IPS-15b (cell line): ENCODE measurements at regions not wholly inside any gene's neighbourhood (a gene's known extent, or its start where the extent isn't known, plus 50 kb on each side); places are given as distances from the start of the nearest gene placed in this dataset.

ENCODE experiments used
- H3K27me3 ChIP-seq: one replicate; pipeline ENCODE4 v1.6.1; 2013; ENCODE audit warnings: low read length; ENCODE audit not compliant: control insufficient read depth, insufficient read depth
- H3K36me3 ChIP-seq: one replicate; pipeline ENCODE4 v1.6.1; 2013; ENCODE audit warnings: low read length; ENCODE audit not compliant: control insufficient read depth, insufficient read depth
- H3K4me1 ChIP-seq: one replicate; pipeline ENCODE4 v1.6.1; 2013; ENCODE audit warnings: mild to moderate bottlenecking, low read length; ENCODE audit not compliant: control insufficient read depth, insufficient read depth
- H3K4me3 ChIP-seq: one replicate; pipeline ENCODE4 v1.5.1; 2013; ENCODE audit warnings: low read depth, low read length
- H3K9ac ChIP-seq: one replicate; pipeline ENCODE4 v1.6.1; 2013; ENCODE audit warnings: low read depth, mild to moderate bottlenecking, low read length
- H3K9me3 ChIP-seq: one replicate; pipeline ENCODE4 v1.6.1; 2013; ENCODE audit warnings: mild to moderate bottlenecking, low read length; ENCODE audit not compliant: control insufficient read depth, insufficient read depth

DNA sequence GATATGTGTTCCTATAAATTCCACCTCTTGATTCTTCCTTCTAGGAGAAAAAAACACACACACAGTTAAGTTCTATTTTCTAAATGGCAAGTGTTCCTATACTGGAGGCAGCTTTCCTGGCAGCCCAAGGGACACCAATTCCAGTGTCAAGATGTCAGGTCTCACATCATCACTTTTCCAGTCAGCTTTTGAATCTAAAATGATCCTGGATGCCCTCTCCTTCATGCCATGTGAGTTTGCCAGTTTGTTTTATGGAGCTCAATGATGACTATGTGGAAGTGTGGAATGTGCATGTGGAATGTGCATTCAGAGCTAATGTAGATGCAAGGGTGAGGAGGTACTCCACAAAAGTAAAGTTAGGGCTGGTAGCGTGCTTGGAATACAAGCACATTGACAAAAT, 269.3 kb upstream of the NMUR2 start:
- no peaks in the 10 kb centered on the region for H3K36me3 ChIP-seq
- no peaks in the 10 kb centered on the region for H3K9me3 ChIP-seq
- H3K27me3 ChIP-seq = no peaks in the 10 kb centered on the region
- H3K4me3 ChIP-seq = no peak overlapping the region
- H3K9ac ChIP-seq = no peak overlapping the region
- no peaks in the 10 kb centered on the region for H3K4me1 ChIP-seq

DNA sequence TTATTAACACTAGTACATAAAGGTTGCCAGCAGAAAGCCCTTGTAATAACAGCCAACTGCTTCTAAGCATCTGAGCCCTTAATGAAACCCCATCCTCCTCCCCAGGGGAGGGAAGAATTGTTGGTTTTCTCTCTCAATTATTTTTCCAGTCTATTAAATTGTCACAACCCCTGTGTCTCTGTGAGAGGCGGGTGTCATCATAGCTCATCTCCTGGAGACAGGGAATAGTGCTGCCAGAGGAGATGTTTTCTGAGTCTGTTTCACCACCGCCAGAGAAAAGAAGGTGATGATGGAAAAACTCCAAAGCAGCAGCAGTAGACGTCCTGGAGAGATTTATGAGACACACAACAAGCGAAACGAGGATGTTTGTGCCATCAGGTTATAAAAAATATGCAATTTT, 271.1 kb upstream of the NMUR2 start:
- no peaks in the 10 kb centered on the region for H3K27me3 ChIP-seq
- no peaks in the 10 kb centered on the region for H3K36me3 ChIP-seq
- H3K4me3 ChIP-seq = no peak overlapping the region
- no peaks in the 10 kb centered on the region for H3K9me3 ChIP-seq
- no peak overlapping the region for H3K9ac ChIP-seq
- no peaks in the 10 kb centered on the region for H3K4me1 ChIP-seq

DNA sequence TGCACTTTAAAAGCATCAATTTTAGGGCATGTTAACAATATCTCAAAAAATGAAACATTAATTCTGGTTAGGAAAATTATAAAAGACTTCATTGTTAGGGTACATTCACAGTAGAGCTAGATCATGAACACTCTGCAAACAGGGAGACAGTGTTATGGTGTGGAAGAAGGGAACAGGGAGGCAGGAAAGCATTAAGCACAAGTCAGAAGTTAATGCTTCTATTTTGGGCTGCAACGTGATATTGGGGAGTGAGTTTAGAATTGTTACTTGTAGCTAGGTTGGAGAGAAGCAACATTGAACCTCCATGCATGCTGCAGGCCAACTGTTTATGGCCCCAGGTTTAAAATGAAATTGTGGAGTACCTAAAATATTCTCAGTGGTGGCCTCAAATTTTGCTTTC, 278.1 kb upstream of the NMUR2 start:
- no peak overlapping the region for H3K9ac ChIP-seq
- H3K4me1 ChIP-seq = no peaks in the 10 kb centered on the region
- H3K27me3 ChIP-seq = no peaks in the 10 kb centered on the region
- H3K4me3 ChIP-seq = no peak overlapping the region
- H3K36me3 ChIP-seq = no peaks in the 10 kb centered on the region
- no peaks in the 10 kb centered on the region for H3K9me3 ChIP-seq

DNA sequence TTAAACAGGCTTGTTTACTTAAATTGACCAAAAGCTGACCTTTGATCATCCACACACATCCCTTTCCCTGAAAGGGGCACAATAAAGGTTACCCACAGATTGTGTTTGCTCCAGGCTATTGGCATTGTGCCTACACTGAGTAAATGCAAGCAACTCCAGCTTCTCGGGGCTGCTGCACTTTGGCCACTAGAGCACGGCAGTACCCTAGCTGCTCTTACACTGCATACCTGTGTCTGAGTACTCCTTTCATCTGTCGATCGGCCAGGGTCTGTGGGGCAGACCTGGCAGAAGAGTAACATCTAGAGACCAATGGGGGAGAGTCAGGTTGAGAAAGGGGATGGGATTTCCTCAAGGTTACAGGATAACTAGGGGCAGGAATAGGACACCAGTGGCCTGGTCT, 281.9 kb upstream of the NMUR2 start:
- Histone ChIP-seq H3K4me3 (no peak overlapping the region), H3K27me3 (no peaks in the 10 kb centered on the region), H3K9me3 (no peaks in the 10 kb centered on the region), H3K9ac (no peak overlapping the region), H3K4me1 (no peaks in the 10 kb centered on the region), H3K36me3 (no peaks in the 10 kb centered on the region)

DNA sequence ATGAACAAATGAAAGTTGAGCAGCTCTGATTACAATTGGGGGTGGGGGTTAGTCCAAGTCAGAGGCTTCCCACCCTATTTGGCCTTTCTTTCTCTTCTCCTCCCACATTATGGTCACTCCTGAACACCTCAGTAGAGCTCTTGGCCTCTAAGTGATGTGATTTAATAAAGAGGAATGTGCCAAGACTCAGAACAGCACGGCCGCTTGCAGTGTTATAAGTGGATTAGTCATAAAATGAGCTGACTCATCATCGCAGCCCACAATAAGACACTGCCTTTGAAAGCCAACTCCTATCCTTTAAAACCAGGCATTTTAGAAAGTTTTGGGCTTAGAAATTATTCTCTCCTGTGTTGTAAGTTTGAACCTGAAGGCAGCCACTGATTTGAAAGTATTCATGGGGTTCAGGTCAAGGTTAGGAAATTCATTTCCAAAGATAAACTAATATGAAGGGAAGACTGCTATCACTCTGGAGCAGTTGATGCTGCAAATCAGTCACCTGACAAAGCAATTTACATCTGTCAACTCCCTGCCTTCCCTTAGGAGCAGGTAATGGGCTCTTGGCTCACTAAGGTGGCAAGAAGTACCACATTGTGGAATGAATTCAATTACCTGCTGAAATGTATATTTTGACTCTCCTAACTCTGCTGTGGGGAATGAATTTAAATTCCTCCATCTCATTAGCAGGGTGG, 283.6 kb upstream of the NMUR2 start:
- H3K4me3 ChIP-seq = no peak overlapping the region
- H3K9ac ChIP-seq = no peak overlapping the region
- no peaks in the 10 kb centered on the region for H3K4me1 ChIP-seq
- no peaks in the 10 kb centered on the region for H3K9me3 ChIP-seq
- H3K36me3 ChIP-seq = no peaks in the 10 kb centered on the region
- H3K27me3 ChIP-seq = no peaks in the 10 kb centered on the region

DNA sequence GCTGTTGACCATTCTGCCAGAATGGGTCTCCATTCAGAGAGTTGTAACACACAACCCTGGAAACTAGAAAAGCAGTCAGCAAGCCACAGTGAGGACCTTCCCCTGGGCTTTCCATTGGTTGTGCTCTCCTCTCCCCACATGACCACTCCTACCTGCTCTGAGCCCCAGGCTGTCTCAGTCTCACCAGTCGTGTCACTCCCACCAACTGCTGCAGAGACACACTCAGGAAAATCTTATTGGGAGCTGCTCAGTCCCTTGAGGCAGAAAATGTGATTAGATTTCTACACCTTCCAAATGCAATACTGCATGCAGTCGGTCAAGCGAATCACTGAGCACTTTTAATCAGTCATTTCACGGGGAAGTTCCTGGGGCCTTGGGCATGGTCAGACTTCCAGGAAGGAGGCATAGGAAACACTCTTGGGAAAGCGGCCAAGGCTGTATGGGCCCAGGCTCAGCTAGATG, 284.2 kb upstream of the NMUR2 start:
- H3K9ac ChIP-seq = no peak overlapping the region
- no peaks in the 10 kb centered on the region for H3K9me3 ChIP-seq
- H3K4me1 ChIP-seq = no peaks in the 10 kb centered on the region
- H3K36me3 ChIP-seq = no peaks in the 10 kb centered on the region
- H3K4me3 ChIP-seq = no peak overlapping the region
- no peaks in the 10 kb centered on the region for H3K27me3 ChIP-seq

DNA sequence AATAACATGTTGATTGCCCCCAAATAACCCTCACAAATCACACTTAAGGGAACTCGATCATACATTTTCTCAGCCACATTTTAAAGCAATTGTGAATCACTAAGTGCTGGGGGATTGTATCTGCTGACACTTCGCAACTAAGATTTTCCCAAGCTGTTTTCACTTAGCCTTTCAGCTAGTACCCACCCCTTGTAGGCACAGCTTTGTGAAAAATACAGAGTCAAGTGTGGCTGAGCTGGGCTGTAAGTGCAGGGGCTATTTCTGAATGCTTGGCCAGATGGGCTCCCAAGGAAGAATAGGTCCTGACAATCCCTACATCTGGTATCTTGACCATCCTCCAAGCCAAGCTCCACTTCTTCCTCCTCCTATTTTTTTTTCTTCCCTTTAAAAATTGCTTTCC, 289.2 kb upstream of the NMUR2 start:
- Histone ChIP-seq H3K4me3 (no peak overlapping the region), H3K4me1 (no peaks in the 10 kb centered on the region), H3K27me3 (no peaks in the 10 kb centered on the region), H3K9me3 (no peaks in the 10 kb centered on the region), H3K9ac (no peak overlapping the region), H3K36me3 (no peaks in the 10 kb centered on the region)

DNA sequence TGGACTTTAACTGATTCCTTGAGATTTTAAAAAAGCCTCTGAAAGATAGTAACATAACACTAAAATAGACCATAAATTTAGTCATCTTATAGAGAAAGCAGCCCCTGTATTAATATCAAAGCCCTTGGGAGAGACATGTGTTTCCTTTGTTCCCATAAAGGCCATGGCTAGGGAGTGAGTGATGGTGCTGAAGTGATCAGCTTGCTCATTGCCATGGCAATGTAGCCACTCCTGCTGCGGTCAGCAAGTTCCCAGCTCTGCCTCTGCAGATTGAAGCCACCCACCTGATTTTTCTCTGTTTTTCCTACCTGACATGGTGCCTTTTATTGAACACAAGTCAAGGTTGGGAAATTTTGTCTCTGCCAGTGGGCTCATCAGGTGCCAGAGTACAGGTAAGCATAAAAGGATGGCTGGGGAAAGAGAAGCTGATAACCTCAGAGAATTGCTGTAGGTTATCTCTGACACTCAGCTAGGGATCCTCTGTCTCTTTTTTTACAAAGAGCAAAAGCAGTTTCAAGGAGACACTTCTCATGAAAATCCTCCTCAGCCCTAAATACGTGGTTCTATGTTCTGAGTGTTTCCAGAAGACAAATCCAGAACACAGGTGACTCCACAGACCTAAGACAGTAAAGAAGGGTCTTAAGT, 296.3 kb upstream of the NMUR2 start:
- H3K9me3 ChIP-seq = no peaks in the 10 kb centered on the region
- no peaks in the 10 kb centered on the region for H3K4me1 ChIP-seq
- no peaks in the 10 kb centered on the region for H3K27me3 ChIP-seq
- H3K4me3 ChIP-seq = no peak overlapping the region
- H3K36me3 ChIP-seq = no peaks in the 10 kb centered on the region
- H3K9ac ChIP-seq = no peak overlapping the region

DNA sequence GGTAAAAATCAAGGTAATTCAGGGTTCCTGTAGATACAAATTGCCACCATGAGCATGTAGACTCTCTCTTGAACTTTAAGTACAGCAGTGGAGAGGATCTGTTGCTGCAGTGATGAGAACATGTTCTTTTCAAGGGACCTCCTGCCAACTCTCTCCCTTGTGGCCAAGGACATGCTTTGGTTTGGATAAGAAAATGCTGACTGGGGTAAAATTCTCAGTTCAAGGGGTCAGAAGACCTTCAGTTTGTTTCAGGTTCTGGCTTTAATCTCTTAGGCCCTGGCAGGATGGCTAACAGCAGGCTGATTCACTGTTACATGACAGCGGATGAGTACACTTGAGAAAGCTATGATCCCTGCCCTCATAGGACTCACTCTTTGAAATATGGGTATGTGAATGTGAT, 299.2 kb upstream of the NMUR2 start:
- no peak overlapping the region for H3K4me3 ChIP-seq

DNA sequence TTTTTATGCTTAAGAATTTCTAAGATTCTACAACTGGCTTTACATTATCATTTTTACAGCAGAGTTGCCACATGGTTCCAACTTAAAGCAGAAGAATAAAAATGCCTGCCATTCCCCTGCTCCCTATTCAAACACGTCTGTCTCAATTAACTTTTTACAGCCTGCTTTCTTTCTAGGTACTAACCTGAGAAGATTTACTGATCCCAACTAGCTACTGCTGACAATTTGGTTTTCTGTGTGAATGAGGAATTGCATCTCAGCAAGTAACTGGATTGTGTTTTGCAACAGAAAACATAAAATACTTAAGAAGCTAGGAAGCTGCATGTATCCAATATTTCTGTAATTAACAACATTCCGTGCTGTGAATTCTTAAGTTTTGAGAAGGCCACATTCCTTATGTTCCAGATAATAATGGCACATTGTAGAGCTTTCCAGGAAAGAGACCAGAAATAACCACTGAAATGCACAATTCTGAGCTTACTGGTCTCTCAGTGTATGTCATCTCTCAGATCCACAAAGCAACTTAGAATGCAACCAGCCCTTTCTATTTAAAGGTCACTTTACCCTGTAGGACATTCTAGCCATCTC, 306.8 kb upstream of the NMUR2 start:
- no peaks in the 10 kb centered on the region for H3K9me3 ChIP-seq
- no peak overlapping the region for H3K9ac ChIP-seq

More for the DNA sequence above, 299.2 kb upstream of the NMUR2 start:
- Histone ChIP-seq H3K9ac (no peak overlapping the region), H3K4me1 (no peaks in the 10 kb centered on the region), H3K9me3 (no peaks in the 10 kb centered on the region), H3K36me3 (no peaks in the 10 kb centered on the region), H3K27me3 (no peaks in the 10 kb centered on the region)

DNA sequence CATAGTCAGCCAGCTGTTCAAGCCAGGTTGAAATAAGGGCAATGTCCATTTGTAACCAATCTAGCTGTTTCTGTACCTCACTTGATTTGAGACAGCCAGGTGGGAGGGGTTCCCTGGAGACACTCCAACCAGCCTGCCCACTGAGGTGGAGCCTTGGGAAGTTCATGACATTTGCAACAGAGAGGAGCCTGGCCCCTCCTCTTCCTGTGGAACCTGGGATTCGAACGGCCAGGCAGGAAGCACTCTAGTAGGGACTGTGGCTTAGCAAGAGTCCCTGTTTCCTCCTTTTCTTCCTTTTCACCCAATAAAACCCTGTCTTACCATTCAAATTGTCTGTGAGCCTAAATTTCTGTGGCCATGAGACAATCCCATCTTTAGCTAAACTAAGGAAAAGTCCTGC, 312.3 kb upstream of the NMUR2 start:
- Histone ChIP-seq H3K9me3 (no peaks in the 10 kb centered on the region), H3K4me1 (no peaks in the 10 kb centered on the region)

More for the DNA sequence above, 306.8 kb upstream of the NMUR2 start:
- Histone ChIP-seq H3K36me3 (no peaks in the 10 kb centered on the region), H3K4me3 (no peak overlapping the region), H3K4me1 (no peaks in the 10 kb centered on the region), H3K27me3 (no peaks in the 10 kb centered on the region)

DNA sequence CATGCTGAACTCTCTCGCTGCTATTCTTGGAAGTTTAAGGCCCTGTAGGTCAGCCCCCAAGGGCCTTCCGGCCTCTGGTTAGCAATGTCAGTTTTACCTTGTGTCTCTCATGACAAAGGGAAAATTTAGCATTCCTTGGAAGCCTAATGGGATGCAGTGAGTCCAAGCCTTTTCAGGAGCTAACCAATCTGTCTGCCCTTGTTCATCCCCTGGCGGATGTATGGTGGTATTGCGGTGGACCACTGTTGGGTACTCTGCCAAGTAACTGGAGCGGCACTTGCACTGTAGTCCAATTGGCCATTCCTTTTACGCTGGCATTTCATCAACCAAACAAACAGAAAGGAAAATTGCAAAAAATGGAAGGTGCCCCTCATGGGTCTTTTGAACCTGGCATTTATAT, 318.4 kb upstream of the NMUR2 start:
- no peak overlapping the region for H3K9ac ChIP-seq
- H3K9me3 ChIP-seq = peaks cover 5% of the 10 kb centered on the region
- H3K4me3 ChIP-seq = no peak overlapping the region
- H3K4me1 ChIP-seq = no peaks in the 10 kb centered on the region
- no peaks in the 10 kb centered on the region for H3K36me3 ChIP-seq
- no peaks in the 10 kb centered on the region for H3K27me3 ChIP-seq

More for the DNA sequence above, 312.3 kb upstream of the NMUR2 start:
- Histone ChIP-seq H3K36me3 (no peaks in the 10 kb centered on the region), H3K9ac (no peak overlapping the region), H3K27me3 (no peaks in the 10 kb centered on the region), H3K4me3 (no peak overlapping the region)
